ENCODE measurements at regions not wholly inside any gene's neighbourhood (a gene's known extent, or its start where the extent isn't known, plus 50 kb on each side); places are given as distances from the start of the nearest gene placed in this dataset.

DNA sequence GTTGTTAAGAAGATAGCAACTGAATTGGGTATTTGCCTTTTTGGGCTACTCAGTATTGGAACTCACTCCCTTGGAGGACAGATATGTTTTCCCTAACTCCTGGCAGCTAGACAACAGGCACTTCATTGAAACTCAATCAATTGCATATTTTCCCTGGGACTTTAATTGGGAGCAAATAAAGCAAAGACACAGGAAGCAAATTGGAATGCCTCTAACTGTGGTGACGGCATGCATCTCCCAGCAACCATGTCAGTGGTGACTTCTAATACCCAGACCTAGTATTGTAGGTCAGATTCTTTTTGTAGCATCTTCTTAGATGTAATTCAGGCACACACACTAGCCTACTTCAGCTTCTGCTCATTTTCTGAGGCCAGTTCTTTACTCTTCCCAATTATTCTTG lies 164.2 kb upstream of the SETBP1 start:
- ATAC-seq (ENCODE audit: poor library complexity) = no peak
- H3K4me3 ChIP-seq (ENCODE audit: low read length) = no peak overlapping the region
- TF ChIP-seq, protein P1, sequence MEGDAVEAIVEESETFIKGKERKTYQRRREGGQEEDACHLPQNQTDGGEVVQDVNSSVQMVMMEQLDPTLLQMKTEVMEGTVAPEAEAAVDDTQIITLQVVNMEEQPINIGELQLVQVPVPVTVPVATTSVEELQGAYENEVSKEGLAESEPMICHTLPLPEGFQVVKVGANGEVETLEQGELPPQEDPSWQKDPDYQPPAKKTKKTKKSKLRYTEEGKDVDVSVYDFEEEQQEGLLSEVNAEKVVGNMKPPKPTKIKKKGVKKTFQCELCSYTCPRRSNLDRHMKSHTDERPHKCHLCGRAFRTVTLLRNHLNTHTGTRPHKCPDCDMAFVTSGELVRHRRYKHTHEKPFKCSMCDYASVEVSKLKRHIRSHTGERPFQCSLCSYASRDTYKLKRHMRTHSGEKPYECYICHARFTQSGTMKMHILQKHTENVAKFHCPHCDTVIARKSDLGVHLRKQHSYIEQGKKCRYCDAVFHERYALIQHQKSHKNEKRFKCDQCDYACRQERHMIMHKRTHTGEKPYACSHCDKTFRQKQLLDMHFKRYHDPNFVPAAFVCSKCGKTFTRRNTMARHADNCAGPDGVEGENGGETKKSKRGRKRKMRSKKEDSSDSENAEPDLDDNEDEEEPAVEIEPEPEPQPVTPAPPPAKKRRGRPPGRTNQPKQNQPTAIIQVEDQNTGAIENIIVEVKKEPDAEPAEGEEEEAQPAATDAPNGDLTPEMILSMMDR (IDR thresholded peaks at IDR 0.05) = no peak

DNA sequence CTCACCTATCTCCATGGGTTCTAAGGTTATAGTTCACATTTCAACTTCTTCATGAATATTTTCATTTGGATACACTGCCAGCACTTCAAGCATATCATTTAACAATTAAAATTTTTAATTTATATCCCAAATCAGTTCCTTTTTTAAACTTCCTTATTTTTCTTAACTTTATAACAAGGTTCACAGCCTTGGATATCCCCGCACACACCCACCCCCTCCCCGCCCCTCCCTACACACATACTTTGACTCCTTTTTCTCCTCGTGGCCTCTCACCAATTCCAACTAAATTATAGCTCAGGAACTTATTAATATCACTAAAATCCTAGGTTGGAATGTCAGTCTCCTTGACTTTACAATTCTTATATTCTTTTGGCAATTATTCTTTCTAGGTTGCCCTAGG lies 163.6 kb upstream of the SETBP1 start:
- H3K36me3 ChIP-seq (ENCODE audit: insufficient read depth, low read length) = no peaks in the 10 kb centered on the region
- no peak overlapping the region for H3K27ac ChIP-seq (ENCODE audit: low read depth in 1 of 2, low read length in 2 of 2)
- H3K27me3 ChIP-seq (ENCODE audit: control insufficient read depth in 1 of 2, insufficient read depth in 2 of 2, low read length in 2 of 2) = no peaks in the 10 kb centered on the region
- TF ChIP-seq, protein P1 (IDR thresholded peaks at IDR 0.05) = no peak
- ATAC-seq (ENCODE audit: poor library complexity) (no peak), DNase-seq (no peak)
- no peaks in the 10 kb centered on the region for H3K4me1 Mint-ChIP-seq (ENCODE audit: low read depth)
- H3K4me3 Mint-ChIP-seq = no peak overlapping the region
- ChIA-PET CTCF (no interaction called here), POLR2A (no interaction called here)
- no peaks in the 10 kb centered on the region for H3K27me3 Mint-ChIP-seq
- no peak overlapping the region for H3K4me3 ChIP-seq (ENCODE audit: low read length)
- no peaks in the 10 kb centered on the region for H3K9me3 Mint-ChIP-seq
- no peaks in the 10 kb centered on the region for H3K4me1 ChIP-seq (ENCODE audit: insufficient read depth, low read length)
- no peaks in the 10 kb centered on the region for H3K9me3 ChIP-seq (ENCODE audit: control insufficient read depth in 1 of 2, insufficient read depth in 1 of 2, low read length in 2 of 2)
- intact Hi-C loops (cut with DNase I, micrococcal nuclease) = no loop called here
- H3K27ac Mint-ChIP-seq = no peak overlapping the region
- H3K36me3 Mint-ChIP-seq (ENCODE audit: low read depth) = no peaks in the 10 kb centered on the region

More for the DNA sequence above, 164.2 kb upstream of the SETBP1 start:
- no peaks in the 10 kb centered on the region for H3K9me3 Mint-ChIP-seq
- H3K36me3 Mint-ChIP-seq (ENCODE audit: low read depth) = no peaks in the 10 kb centered on the region
- no peak overlapping the region for H3K27ac ChIP-seq (ENCODE audit: low read depth in 1 of 2, low read length in 2 of 2)
- H3K27me3 Mint-ChIP-seq = no peaks in the 10 kb centered on the region
- intact Hi-C loops (cut with DNase I, micrococcal nuclease) = no loop called here
- H3K36me3 ChIP-seq (ENCODE audit: insufficient read depth, low read length) = no peaks in the 10 kb centered on the region
- ChIA-PET POLR2A (no interaction called here), CTCF (no interaction called here)
- no peaks in the 10 kb centered on the region for H3K9me3 ChIP-seq (ENCODE audit: control insufficient read depth in 1 of 2, insufficient read depth in 1 of 2, low read length in 2 of 2)
- no peaks in the 10 kb centered on the region for H3K27me3 ChIP-seq (ENCODE audit: control insufficient read depth in 1 of 2, insufficient read depth in 2 of 2, low read length in 2 of 2)
- DNase-seq = no peak
- H3K4me1 Mint-ChIP-seq (ENCODE audit: low read depth) = no peaks in the 10 kb centered on the region
- no peaks in the 10 kb centered on the region for H3K4me1 ChIP-seq (ENCODE audit: insufficient read depth, low read length)
- H3K27ac Mint-ChIP-seq = no peak overlapping the region
- H3K4me3 Mint-ChIP-seq = no peak overlapping the region

DNA sequence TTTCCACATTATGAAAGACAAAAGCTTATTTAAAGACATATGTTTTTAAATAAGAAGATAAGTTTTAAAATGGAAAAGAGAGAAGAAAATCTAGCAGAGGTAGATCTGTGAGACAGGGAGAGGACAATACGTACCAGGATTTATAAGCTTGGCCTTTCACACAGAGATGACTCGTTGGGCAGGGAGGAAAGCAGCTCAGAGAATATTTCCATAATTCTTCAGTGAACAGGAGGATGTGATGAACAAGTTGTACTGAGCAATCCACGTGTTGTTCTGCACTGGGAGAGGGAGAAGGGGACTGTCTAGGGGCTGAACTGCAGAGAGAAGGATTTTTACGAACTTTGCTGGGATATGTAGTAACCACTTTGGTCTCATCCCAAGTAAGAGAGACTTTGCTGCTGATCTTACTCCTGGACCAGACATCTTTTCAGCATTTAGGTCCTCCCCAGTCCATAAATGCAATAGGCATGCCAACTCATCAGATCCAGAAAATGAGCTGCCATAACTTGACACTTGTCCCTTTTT lies 162.5 kb upstream of the SETBP1 start:
- no peak overlapping the region for H3K4me3 ChIP-seq (ENCODE audit: low read length)
- no peaks in the 10 kb centered on the region for H3K4me1 ChIP-seq (ENCODE audit: insufficient read depth, low read length)
- intact Hi-C loops (cut with DNase I, micrococcal nuclease) = no loop called here
- ATAC-seq (ENCODE audit: poor library complexity) = no peak
- H3K9me3 ChIP-seq (ENCODE audit: control insufficient read depth in 1 of 2, insufficient read depth in 1 of 2, low read length in 2 of 2) = no peaks in the 10 kb centered on the region
- TF ChIP-seq, protein P1 (IDR thresholded peaks at IDR 0.05) = no peak
- no peaks in the 10 kb centered on the region for H3K9me3 Mint-ChIP-seq
- no peak overlapping the region for H3K27ac ChIP-seq (ENCODE audit: low read depth in 1 of 2, low read length in 2 of 2)
- no peaks in the 10 kb centered on the region for H3K4me1 Mint-ChIP-seq (ENCODE audit: low read depth)
- no peak for DNase-seq
- CTCF ChIA-PET = no interaction called here
- POLR2A ChIA-PET = no interaction called here
- no peaks in the 10 kb centered on the region for H3K27me3 ChIP-seq (ENCODE audit: control insufficient read depth in 1 of 2, insufficient read depth in 2 of 2, low read length in 2 of 2)
- H3K36me3 ChIP-seq (ENCODE audit: insufficient read depth, low read length) = no peaks in the 10 kb centered on the region
- no peak overlapping the region for H3K27ac Mint-ChIP-seq
- H3K4me3 Mint-ChIP-seq = no peak overlapping the region
- no peaks in the 10 kb centered on the region for H3K36me3 Mint-ChIP-seq (ENCODE audit: low read depth)
- H3K27me3 Mint-ChIP-seq = no peaks in the 10 kb centered on the region
